ENCODE measurements at regions not wholly inside any gene's neighbourhood (a gene's known extent, or its start where the extent isn't known, plus 50 kb on each side); places are given as distances from the start of the nearest gene placed in this dataset.

GRCh38 chr12:91276509-91276908 lies 93.9 kb upstream of the DCN start:
- TF ChIP-seq GATA3 (IDR thresholded peaks at IDR 0.05; ENCODE audit: low read depth, low read length) (no peak), GATA2 (IDR thresholded peaks at IDR 0.05; ENCODE audit: low read depth, low read length) (no peak)

- TF ChIP-seq GATA3 (IDR thresholded peaks at IDR 0.05; ENCODE audit: low read depth, low read length) (no peak), GATA2 (IDR thresholded peaks at IDR 0.05; ENCODE audit: low read depth, low read length) (no peak)
These were observed 92.7 kb upstream of the DCN start for GRCh38 chr12:91275321-91275720.

GRCh38 chr12:91274916-91275315 lies 92.3 kb upstream of the DCN start:
- TF ChIP-seq GATA2 (IDR thresholded peaks at IDR 0.05; ENCODE audit: low read depth, low read length) (no peak), GATA3 (IDR thresholded peaks at IDR 0.05; ENCODE audit: low read depth, low read length) (no peak)

- TF ChIP-seq GATA3 (IDR thresholded peaks at IDR 0.05; ENCODE audit: low read depth, low read length), result no peak
These were observed 90.9 kb upstream of the DCN start for GRCh38 chr12:91273560-91273959.

- TF ChIP-seq GATA2 (IDR thresholded peaks at IDR 0.05; ENCODE audit: low read depth, low read length) (no peak), GATA3 (IDR thresholded peaks at IDR 0.05; ENCODE audit: low read depth, low read length) (no peak)
These were observed 89.9 kb upstream of the DCN start for GRCh38 chr12:91272461-91273063.

GRCh38 chr12:91271185-91271584 lies 88.6 kb upstream of the DCN start:
- TF ChIP-seq GATA2 (IDR thresholded peaks at IDR 0.05; ENCODE audit: low read depth, low read length) (no peak), GATA3 (IDR thresholded peaks at IDR 0.05; ENCODE audit: low read depth, low read length) (no peak)

GRCh38 chr12:91267039-91267438 lies 84.4 kb upstream of the DCN start:
- TF ChIP-seq GATA2 (IDR thresholded peaks at IDR 0.05; ENCODE audit: low read depth, low read length), result no peak
- TF ChIP-seq GATA3 (IDR thresholded peaks at IDR 0.05; ENCODE audit: low read depth, low read length), result no peak

- no peak for TF ChIP-seq GATA3 (IDR thresholded peaks at IDR 0.05; ENCODE audit: low read depth, low read length)
These were observed 81.6 kb upstream of the DCN start for GRCh38 chr12:91264178-91264577.

- TF ChIP-seq GATA2 (IDR thresholded peaks at IDR 0.05; ENCODE audit: low read depth, low read length) (no peak), GATA3 (IDR thresholded peaks at IDR 0.05; ENCODE audit: low read depth, low read length) (no peak)
These were observed 79.4 kb upstream of the DCN start for GRCh38 chr12:91261820-91262676.

GRCh38 chr12:91256411-91256810 lies 73.8 kb upstream of the DCN start:
- no peak for TF ChIP-seq GATA3 (IDR thresholded peaks at IDR 0.05; ENCODE audit: low read depth, low read length)
- TF ChIP-seq GATA2 (IDR thresholded peaks at IDR 0.05; ENCODE audit: low read depth, low read length), result no peak

- TF ChIP-seq GATA3 (IDR thresholded peaks at IDR 0.05; ENCODE audit: low read depth, low read length) (no peak), GATA2 (IDR thresholded peaks at IDR 0.05; ENCODE audit: low read depth, low read length) (no peak)
These were observed 69.7 kb upstream of the DCN start for GRCh38 chr12:91252341-91252740.

GRCh38 chr12:91250273-91250665 lies 67.7 kb upstream of the DCN start:
- TF ChIP-seq GATA2 (IDR thresholded peaks at IDR 0.05; ENCODE audit: low read depth, low read length) (no peak), GATA3 (IDR thresholded peaks at IDR 0.05; ENCODE audit: low read depth, low read length) (no peak)

- TF ChIP-seq GATA2 (IDR thresholded peaks at IDR 0.05; ENCODE audit: low read depth, low read length) (no peak), GATA3 (IDR thresholded peaks at IDR 0.05; ENCODE audit: low read depth, low read length) (no peak)
These were observed 67.1 kb upstream of the DCN start for GRCh38 chr12:91249518-91250272.

GRCh38 chr12:91249054-91249453 lies 66.4 kb upstream of the DCN start:
- TF ChIP-seq GATA2 (IDR thresholded peaks at IDR 0.05; ENCODE audit: low read depth, low read length), result no peak
- TF ChIP-seq GATA3 (IDR thresholded peaks at IDR 0.05; ENCODE audit: low read depth, low read length), result no peak

GRCh38 chr12:91241756-91242155 lies 59.1 kb upstream of the DCN start:
- no peak for TF ChIP-seq GATA3 (IDR thresholded peaks at IDR 0.05; ENCODE audit: low read depth, low read length)
- TF ChIP-seq GATA2 (IDR thresholded peaks at IDR 0.05; ENCODE audit: low read depth, low read length), result no peak
